ENCODE measurements at regions not wholly inside any gene's neighbourhood (a gene's known extent, or its start where the extent isn't known, plus 50 kb on each side); places are given as distances from the start of the nearest gene placed in this dataset.

DNA sequence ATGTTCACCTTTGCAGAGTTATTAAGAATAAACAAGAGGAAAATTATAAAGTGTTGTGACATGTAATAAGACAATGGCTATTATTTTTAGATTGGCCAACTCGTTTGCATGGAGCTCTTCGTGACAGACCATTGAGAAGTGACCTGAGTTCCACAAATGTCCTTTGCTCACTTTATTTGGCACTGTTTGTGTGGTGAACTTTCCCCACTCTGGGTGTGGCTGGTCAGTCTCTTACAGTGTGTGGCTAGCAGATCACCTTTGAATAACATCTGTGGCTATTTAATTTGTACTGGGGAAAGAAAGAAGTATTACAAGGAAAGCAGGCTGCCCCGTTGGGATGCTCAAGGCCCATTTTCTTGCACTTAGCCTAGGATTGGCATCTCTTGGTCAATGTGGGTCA is 274.1 kb upstream of the WWC1 start:
- no peak for DNase-seq (ENCODE audit: low read depth)

- no peak for DNase-seq (ENCODE audit: low read depth)
These were observed 272.3 kb upstream of the WWC1 start for GRCh38 chr5:168019143-168019542.

DNA sequence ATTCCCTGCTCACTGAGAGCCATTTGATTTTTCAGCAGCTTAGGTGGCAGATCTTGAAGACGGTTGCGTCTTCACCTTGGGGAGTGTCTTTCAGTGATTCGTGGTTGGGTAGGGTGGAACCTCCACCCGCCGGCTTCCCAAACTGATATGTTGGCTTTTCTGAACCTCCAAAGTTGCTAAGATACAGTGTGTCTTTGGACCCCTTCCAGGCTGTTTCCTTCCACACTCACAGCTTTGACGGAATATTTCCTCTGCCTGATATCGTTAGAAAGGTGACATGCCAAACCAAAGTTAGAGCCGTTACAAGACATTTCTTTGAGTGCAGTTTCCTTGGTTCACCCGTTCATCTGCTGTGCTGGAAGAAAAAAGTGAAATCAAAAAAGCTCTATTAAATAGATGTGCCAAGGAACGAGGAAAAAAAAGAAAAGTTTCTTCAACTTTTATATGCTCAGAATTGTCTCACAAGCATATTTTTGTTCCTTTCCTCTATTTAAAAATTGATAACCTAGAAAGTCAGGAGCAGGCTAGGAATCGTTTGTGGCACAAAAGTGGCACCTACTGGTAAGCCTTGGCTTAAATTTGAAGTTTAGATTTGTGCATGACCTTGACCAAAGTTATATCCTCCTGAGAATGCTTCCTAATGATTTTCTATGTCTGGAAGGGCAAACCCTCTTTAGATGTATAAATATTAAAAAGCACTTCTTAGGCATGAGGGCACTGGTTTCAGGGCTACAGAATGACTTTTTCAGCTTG is 270.7 kb upstream of the WWC1 start:
- peak; percentile 3 for DNase-seq (ENCODE audit: low read depth)

DNA sequence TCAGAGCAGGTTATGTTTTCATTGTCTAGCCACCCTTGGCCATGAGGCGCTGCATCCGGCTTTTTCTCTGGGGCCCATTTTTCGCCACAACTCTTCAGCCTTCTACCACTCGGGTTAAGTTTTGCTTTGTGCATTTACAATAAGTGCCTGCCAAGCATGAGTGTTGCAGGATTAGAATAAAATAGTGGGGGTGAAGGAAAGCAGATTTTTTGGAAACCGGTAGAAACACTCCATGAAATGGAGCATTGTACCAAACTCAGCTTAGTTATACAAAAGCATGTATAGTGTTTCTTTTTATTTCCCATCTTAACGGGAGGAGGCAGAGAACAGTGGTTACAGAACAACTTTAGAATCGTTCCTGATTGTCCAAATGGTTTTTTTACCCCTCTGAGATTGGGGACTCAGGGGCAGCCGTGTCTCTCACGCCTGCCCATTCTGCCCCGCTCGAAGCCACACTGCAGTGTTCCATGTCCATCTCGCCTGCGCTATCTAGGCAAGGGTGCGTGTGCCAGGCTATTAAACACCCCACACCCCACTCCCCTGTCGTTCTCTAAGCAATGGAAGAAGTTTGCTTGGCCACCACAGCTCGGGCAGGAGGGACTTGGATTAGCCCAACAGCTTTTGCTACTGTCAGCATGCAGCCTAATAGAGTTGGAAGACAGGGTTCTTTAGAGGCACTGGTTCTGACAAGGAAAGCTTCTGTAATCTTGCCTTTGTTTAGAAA is 268.8 kb upstream of the WWC1 start:
- DNase-seq (ENCODE audit: low read depth), result no peak

DNA sequence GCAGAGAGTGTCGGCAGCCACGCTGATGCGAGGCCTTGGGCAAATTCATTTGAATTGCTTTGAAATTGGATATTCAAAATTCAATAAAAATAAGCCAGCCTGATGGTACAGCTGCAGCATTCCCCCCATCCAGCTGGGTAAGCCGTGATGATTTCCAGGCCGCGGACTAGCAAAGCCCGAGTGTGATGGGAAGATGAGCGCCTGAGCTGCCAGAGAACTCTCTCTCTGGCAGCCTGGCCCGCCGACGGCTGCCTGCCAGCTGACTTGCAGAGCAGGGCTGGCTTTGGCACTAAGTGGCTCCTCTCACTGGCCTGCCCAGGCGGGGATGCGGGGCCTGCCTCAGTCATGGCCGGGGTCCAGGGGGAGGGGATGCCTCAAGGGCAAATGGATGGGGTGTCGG is 268.3 kb upstream of the WWC1 start:
- DNase-seq (ENCODE audit: low read depth), result no peak

DNA sequence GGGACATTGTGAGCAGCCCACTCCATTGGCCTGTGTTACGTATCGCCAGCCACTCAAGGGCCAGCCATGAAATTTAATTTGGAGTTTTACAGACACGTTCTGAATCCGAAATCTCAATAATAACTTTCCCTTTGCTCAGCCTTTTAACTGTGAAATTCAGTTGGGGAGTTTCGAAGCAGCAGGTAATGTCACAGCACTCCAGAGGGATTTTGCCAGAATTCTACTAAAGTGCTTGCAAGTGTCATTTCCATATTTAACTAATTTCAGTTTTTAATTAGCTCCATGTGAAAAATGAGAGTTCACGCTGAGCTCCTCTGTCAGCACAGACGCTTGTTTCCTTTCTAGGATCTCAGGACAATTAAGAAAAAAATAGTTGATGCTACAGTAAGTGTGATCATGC is 267.1 kb upstream of the WWC1 start:
- no peak for DNase-seq (ENCODE audit: low read depth)

DNA sequence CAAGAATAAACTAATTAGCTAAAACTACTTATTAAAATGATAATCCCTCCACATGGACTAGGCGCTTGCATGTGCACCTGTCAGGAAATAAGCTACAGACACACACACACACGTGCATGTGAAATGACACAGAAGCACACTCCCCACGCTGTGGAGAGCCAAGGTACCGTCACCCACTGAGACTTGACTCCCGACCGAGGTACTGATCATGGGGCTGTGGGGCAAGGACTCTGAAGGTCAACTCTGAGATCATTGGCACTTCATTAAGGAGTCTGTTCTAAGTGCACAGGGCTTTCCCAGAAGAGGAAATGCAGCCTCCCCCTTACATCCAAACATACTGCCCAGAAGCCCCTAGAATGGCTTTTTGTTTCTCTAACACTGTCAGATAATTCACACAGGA is 264.4 kb upstream of the WWC1 start:
- DNase-seq (ENCODE audit: low read depth), result no peak

GRCh38 chr5:168030912-168031311 is 260.5 kb upstream of the WWC1 start:
- no peak for DNase-seq (ENCODE audit: low read depth)

GRCh38 chr5:168031614-168032013 is 259.8 kb upstream of the WWC1 start:
- no peak for DNase-seq (ENCODE audit: low read depth)

GRCh38 chr5:168039039-168039438 is 252.4 kb upstream of the WWC1 start:
- no peak for DNase-seq (ENCODE audit: low read depth)

DNA sequence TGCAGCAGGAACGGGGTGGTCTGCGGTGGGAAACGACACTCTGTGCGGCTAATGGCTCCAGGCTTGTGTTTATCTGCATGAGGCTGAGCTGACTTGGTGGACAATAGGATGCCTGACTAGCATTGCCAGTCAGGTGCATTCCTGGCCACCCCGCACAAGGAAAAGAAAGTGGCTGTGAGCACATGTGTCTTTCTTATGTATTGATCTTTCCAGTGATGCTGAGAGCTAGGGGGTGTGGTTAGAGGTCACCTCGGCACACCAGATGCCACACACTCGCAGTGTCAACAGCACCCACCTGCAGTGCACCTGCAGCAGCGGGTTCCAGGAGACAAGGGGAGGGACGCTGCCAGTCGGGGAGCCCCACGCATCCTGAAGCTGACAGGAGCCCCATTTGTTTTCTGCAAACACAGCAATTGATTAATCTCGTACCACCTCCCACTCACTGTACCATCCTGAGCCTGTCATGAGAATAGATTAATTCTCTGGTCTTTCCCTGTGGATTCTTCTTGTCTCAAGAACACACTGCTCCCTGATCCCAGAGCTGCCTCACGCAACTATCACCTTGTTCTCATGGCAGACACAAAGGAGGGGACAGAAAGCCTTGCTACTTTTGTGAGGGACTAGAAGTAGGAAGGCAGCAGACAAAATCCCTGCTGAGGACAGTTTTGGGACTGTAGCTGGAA is 251.7 kb upstream of the WWC1 start:
- DNase-seq (ENCODE audit: low read depth), result no peak

GRCh38 chr5:168041583-168041982 is 249.9 kb upstream of the WWC1 start:
- no peak for DNase-seq (ENCODE audit: low read depth)

- DNase-seq (ENCODE audit: low read depth), result no peak
These were observed 249.0 kb upstream of the WWC1 start for GRCh38 chr5:168042284-168043068.

- DNase-seq (ENCODE audit: low read depth), result no peak
These were observed 245.3 kb upstream of the WWC1 start for GRCh38 chr5:168046163-168046562.

DNA sequence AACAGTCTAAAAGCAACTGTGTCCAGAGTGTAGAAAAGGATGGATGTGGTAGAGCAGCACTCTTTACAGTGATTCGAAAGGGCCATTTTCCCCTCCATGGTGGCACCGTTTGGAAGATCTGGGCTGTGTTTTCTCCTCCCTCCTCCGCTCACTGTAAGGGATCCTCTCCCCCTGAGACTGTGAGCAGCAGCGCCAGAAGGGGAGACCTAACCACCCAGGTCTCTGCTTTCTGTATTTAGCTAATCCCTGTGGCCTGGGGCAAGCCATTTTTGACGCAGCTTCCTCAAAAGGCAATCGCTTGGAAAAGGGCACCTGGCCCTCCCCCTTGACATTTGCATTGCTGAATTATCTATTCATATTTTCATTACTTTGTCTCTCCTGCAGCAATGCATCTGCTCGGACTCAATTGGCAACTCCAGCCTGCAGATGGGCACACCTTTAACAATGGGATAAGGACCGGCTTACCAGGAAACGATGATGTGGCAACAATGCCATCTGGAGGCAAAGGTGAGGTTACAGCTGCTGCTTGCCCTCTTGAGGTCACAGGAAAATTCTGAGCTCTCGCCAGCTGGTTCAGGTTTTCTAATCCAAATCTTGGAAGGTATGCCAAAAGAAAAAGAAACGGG is 244.3 kb upstream of the WWC1 start:
- peak; percentile 29 for DNase-seq (ENCODE audit: low read depth)

DNA sequence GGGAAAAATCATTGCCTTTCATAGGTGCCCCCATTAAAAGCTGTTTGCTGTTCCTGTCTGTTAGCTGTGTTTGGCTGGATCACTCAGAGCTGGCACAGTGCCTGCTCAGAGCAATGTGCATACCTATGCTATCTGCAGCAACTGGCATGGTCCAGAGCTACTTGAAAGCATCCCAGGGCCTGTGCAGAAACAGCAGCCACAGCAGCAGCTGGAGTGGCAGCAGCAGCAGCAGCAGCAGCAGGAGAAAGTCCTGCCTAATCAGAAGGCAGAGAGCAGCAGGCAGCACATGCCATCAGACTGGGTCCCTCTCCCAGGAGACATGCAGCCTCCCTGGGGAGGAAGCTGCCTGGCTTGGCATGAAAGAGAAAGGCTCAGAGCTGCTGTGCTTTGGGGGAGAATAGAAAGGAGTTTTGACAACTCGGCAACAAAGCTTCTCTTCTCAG is 243.8 kb upstream of the WWC1 start:
- DNase-seq (ENCODE audit: low read depth), result no peak

GRCh38 chr5:168048486-168048885 is 243.0 kb upstream of the WWC1 start:
- no peak for DNase-seq (ENCODE audit: low read depth)

- no peak for DNase-seq (ENCODE audit: low read depth)
These were observed 238.8 kb upstream of the WWC1 start for GRCh38 chr5:168052686-168053085.

DNA sequence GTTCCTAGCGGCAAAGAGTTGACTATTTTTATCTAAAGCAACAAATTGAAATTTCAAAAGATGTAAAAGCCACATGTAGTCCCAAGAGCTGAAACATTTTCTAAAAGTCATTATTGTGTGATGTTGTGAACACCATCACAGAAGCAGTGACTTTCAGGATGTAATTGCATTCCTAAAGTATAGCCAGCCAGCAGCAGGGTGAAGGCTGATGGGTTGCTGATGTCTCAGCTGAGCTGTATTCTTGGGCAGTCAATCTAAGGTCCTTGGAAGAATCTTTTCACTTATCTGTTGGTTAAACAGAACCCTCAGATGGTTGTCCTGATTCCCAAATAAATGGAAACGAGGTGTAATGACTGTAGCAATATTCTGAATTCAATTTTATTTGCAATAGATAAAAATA is 237.4 kb upstream of the WWC1 start:
- no peak for DNase-seq (ENCODE audit: low read depth)

DNA sequence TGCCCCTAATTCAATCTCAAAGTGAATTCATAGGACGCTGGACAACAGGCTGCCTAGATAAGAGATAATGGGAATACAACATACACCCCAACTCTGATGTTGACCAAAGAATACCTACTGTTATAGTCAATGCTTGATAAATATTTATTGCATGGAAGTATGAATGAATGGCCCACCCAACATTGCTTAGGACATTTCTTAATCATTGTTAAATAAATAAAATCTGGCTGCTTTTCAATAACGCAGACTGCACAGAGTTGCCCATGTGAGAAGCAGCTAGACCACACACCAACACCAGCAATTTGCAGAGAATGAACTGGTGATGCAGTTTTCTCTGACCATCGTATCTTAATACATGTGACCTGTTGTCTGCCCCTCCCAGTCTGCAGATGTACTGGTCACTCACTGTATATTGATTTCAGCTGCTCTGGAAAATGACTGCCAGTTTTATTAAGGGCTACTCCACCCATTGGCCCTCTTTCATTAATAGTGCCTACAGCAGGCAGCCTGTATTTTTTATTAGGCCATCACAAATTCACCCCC is 236.2 kb upstream of the WWC1 start:
- DNase-seq (ENCODE audit: low read depth), result no peak

DNA sequence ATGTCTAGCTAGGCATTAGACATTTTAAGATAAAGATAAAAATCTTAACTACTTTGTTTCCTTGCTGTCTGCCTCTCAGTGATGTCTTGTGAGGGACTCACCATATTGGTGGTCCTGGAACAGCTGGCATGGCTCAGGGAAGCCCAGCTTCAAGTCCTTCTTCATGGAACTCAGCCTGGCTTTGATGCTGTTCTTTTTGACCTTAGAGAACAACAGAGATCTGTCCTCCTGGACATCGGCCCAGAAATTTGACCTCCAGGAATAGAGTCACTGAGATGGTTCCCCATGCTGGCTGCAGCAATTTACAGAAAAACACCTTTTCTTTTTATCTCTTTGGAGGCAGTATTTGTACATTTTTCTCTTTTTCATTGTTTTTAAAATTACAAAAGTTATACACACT is 235.5 kb upstream of the WWC1 start:
- no peak for DNase-seq (ENCODE audit: low read depth)
